HG03196 (cell line): ENCODE measurements at regions not wholly inside any gene's neighbourhood (a gene's known extent, or its start where the extent isn't known, plus 50 kb on each side); places are given as distances from the start of the nearest gene placed in this dataset.
"Not testable (repeated sequence)": the region's sequence is repeated elsewhere in the genome, so short reads cannot be mapped to it uniquely, and the experiment has no call there.

ENCODE experiments used
- ATAC-seq: cut with Tn5 transposase; IDR thresholded peaks from one replicate; pipeline ENCODE4 v1.9.1; 2021; ENCODE audit not compliant: unreplicated experiment

- no peak for ATAC-seq
These were observed 279.8 kb upstream of the TNC start for GRCh38 chr9:115397591-115398312.

- ATAC-seq = no peak
These were observed 280.3 kb upstream of the TNC start for GRCh38 chr9:115398313-115398650.

- ATAC-seq = no peak
These were observed 281.0 kb upstream of the TNC start for GRCh38 chr9:115398996-115399395.

GRCh38 chr9:115400796-115401195, 282.8 kb upstream of the TNC start:
- ATAC-seq = no peak

- ATAC-seq = no peak
These were observed 283.9 kb upstream of the TNC start for GRCh38 chr9:115401756-115402327.

- ATAC-seq = no peak
These were observed 285.8 kb upstream of the TNC start for GRCh38 chr9:115403753-115404152.

- ATAC-seq = no peak
These were observed 286.4 kb upstream of the TNC start for GRCh38 chr9:115404311-115404710.

GRCh38 chr9:115411516-115411915, 293.6 kb upstream of the TNC start:
- no peak for ATAC-seq

GRCh38 chr9:115411993-115412452, 294.1 kb upstream of the TNC start:
- no peak for ATAC-seq

- no peak for ATAC-seq
These were observed 294.7 kb upstream of the TNC start for GRCh38 chr9:115412656-115413055.

GRCh38 chr9:115413304-115413703, 295.3 kb upstream of the TNC start:
- ATAC-seq = no peak

- ATAC-seq = no peak
These were observed 295.9 kb upstream of the TNC start for GRCh38 chr9:115413766-115414382.

- no peak for ATAC-seq
These were observed 296.6 kb upstream of the TNC start for GRCh38 chr9:115414561-115414960.

- no peak for ATAC-seq
These were observed 297.5 kb upstream of the TNC start for GRCh38 chr9:115415450-115415849.

GRCh38 chr9:115416299-115416698, 298.3 kb upstream of the TNC start:
- peak; percentile 74 for ATAC-seq

GRCh38 chr9:115418181-115418580, 300.2 kb upstream of the TNC start:
- ATAC-seq = not testable (repeated sequence)

- no peak for ATAC-seq
These were observed 305.0 kb upstream of the TNC start for GRCh38 chr9:115422932-115423440.

GRCh38 chr9:115423646-115424045, 305.7 kb upstream of the TNC start:
- no peak for ATAC-seq

- ATAC-seq = no peak
These were observed 307.6 kb upstream of the TNC start for GRCh38 chr9:115425601-115426000.

GRCh38 chr9:115437418-115437817, 319.5 kb upstream of the TNC start:
- no peak for ATAC-seq

GRCh38 chr9:115439641-115440040, 321.7 kb upstream of the TNC start:
- ATAC-seq = no peak

- ATAC-seq = no peak
These were observed 324.1 kb upstream of the TNC start for GRCh38 chr9:115442054-115442453.
